ENCODE measurements at regions not wholly inside any gene's neighbourhood (a gene's known extent, or its start where the extent isn't known, plus 50 kb on each side); places are given as distances from the start of the nearest gene placed in this dataset.
"Not testable (repeated sequence)": the region's sequence is repeated elsewhere in the genome, so short reads cannot be mapped to it uniquely, and the experiment has no call there.

DNA sequence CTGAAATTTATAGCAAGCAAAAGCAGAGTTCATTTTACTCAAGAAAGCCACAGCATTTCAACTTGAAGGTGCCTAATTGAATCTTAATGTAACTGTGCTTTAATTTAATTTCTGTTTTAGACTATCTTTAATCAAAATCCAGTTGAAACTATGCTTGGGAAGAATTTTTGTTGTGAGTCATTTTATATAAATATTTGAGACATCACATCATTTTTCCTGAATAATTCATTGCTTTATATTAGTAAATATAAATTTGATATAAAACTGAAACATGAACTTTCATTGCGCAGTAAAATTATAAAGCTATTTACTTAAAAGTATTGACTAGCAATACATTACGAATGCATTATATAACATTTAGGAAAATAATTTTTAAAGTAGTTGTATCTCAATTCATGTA lies 1937.1 kb upstream of the CDH9 start:
- no peak for DNase-seq

DNA sequence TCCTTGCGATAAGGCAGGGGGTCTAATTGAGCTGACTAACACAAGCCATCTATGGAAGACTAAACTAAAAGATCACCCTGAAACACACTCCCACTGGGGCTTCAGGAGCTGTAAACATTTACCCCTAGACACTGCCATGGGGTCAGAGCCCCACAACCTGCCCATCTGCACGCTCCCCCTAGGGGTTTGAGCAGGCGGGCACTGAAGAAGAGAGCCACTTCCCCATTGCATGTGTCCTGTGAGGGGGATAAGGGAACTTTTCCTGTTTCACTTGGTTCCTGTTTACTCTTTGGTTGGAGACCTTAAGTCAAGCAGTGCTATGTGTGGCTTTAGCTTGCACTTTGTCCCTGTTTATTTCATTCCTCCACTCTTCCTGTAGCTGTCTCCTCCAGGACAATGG lies 1929.5 kb upstream of the CDH9 start:
- DNase-seq: no peak

DNA sequence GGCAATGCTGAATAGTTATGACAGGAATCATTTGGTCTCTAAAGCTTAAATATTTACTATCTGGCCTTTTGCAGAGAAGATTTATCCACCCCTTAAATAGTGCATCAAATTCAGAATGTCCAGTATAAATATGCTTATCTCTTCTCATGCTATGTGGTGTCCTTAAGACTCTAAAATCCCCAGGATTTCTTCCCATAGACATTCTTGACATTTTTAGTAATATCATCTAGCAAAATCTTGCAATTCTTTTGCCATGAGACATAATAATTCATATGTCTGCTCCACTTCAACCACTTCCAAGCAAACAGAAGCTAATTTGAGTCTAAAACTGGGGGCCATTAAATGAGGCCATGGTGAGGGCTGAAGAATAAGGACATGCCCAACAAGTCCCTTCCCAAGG lies 1923.4 kb upstream of the CDH9 start:
- DNase-seq: no peak

DNA sequence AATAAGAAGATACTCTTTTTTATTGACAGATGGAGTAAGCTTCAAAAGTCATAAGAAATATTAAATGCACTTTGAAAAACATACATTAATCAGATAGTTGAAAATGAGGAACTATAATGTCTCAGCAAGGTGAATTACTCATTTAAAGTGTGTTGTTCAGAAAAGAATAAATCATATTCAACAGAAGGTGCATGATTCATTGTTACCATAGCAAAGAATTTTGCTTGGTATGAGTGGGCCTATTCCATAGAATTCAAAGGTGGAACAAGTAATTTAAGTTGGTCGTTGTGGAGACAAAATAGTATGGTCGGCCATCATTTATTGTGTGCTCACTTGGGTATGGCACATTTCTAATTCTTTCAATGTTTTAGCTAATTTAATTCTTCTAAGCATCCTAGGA lies 1920.2 kb upstream of the CDH9 start:
- DNase-seq: no peak

DNA sequence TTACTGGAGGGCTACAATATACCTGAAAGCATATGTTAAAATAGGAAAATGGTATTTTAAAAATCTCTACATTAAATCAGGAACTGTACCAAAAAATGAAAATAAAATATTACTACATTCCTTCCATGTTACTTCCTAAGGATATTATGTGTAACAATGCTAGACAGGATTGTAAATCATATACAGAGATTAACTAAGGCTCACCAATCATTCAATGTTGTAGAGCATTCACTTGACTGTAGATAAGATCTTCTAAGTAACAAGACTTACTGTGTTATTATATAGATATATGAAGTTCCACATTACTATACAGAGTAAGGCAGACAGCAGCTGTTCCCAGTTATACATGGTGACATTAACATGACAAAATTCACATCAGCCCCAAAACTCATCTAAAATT lies 1919.1 kb upstream of the CDH9 start:
- DNase-seq: no peak

DNA sequence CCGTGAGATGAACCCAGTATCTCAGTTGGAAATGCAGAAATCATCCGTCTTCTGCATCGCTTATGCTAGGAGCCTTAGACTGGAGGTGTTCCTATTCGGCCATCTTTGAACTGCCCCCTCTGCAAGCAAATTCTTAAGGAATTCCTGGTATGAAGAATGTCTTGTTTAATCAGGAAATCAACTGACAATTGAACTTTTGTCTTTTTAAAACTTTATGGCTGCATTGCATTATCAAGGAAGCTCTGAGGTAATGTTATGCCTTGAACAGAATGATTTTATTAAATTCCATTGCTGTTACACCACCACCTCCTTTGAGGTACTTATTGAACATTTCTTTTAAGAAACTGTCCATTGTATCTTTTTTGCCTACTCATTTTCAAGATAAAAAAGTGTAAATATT lies 1915.7 kb upstream of the CDH9 start:
- DNase-seq: no peak

DNA sequence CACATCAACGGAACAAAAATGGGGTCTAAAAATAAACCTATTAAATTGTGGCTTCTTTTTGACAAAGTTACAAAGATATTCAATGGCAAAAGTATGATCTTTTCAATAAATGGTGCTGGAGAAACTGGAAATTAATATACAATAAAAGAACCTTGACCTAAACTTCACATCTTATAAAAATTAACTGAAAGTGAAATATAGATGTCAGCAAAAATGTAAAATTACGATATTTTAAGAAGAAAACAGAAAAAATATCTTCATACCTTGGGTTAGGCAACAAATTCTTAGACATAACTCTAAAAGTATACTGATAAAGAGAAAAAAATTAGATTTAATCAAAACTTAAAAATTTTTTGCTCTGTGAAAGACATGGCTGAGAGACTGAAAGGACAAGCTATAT lies 1909.5 kb upstream of the CDH9 start:
- DNase-seq: no peak

DNA sequence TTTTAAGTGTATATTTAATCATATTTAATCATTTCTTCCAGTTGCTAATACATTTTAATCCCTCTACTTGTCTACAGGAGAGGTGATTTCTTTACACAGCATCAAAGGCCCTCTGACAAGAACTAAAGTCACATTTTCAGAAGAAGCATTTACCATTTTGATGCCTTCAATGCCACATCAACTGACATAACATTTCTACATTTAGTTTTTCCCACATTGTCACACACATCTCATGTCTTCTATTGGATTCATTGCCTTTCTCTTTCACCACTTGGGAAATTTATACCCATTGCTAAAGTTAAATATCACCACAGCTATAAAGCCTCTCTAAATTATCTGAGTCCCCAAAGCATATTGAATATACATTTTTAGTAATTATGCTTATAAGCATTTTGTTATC lies 1907.5 kb upstream of the CDH9 start:
- no peak for DNase-seq

DNA sequence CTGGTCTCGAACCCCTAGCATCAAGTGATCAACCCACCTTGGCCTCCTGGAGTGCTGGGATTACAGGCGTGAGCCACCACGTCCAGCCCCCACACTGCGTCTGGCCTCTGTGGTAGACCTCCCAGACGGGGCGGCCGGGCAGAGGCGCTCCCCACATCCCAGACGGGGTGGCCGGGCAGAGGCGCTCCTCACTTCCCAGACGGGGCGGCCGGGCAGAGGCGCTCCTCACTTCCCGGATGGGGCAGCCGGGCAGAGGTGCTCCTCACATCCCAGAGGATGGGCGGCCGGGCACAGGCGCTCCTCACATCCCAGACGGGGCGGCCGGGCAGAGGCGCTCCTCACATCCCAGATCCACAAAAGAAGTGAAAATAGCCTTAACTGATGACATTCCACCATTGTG lies 1891.0 kb upstream of the CDH9 start:
- not testable (repeated sequence) for DNase-seq

DNA sequence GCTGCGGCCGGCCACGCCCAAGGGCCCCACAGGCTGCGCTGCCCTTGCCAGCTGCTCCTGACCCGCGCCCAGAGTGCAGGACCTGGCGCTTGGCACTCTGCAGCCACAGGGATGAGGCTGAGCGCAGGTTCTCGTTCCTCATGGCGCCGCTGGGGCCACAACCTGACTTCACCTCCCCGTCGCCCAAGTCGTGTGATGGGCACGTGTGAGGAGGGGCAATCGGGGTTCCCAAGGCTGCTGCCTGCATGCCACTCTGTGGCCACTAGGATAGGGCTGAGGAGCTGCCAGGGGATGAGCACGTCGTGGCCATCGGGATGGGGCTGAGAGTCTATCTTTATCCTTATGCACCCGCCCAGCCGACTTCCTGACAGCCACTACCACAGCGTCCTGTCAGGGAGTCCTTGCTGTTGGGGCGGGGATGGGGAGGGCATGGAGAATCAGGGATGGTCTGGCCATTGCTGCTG lies 1890.0 kb upstream of the CDH9 start:
- not testable (repeated sequence) for DNase-seq

DNA sequence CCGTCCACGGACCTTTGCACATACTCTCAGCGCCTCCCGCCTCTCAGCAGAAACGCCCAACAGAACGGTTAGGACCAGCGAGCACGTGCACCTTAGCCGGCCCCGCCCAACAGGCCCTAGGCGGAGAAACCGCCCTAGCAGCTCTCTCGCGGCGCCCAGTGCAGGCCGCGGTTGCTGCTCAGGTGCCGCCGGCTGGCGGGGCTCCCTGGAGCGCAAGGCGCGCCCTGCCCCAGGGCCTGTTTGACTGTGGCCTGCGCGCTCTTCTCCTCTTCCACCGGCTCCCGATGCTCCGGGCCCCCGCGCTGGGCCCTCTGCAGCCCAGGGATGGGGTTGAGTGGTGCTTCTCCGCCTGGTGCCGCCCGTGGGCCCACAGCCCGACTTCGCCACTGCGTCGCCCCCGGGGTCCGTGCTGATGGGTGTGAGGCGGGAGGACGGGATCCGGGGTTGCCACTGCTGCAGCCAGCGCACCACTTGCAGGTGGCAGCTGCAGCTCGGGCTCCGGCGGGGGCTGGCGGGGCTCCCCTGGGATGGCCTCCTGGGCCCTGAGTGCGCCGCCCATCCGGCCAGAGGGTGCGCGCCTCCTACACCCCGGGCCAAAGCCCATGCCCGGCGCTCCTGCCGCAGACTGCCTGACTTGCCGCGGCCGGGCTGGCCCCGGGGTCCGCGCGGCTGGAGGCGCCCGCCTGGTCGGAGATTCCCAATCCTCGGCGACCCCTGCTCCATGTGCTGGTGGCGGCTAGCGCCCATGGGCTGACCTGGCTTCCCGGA lies 1889.4 kb upstream of the CDH9 start:
- no peak for DNase-seq

DNA sequence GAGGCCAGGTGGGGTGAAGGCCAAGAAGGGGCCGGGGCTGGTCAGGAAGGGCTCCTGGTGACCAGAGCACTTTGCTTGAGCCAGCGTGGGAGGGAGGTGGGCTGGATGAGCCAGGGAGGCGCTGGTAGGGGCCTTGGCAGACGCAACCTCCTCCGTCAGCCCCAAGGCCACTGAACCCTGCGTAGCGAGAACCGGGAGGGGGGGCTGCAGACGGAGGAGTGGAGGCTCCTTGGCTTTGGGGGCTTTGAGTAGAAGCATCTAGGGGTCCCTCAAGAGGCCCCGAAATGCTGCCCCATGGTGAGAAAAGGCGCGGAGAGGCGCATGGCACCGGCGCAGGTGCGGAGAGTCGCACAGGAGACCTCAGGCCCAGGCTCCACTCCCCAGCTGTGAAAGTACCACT lies 1888.0 kb upstream of the CDH9 start:
- DNase-seq: no peak

DNA sequence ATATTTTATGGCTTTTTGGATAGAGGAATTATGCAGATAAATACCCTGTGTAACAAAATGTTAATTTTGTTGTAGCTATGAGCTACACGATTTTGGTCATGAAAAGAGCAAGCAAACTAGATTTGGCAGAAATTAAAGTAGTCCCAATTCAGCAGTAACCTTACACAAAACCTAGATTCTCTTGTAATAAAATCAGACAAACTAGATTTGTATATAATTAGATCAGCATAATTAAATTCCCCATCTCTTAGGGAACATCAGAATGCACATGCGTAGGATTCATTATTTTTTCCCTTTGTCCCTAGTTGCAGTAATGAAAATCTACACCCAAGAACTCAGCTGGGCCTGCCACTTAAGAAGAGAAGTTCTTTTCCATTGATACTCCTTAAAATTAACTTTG lies 1879.2 kb upstream of the CDH9 start:
- DNase-seq: no peak

DNA sequence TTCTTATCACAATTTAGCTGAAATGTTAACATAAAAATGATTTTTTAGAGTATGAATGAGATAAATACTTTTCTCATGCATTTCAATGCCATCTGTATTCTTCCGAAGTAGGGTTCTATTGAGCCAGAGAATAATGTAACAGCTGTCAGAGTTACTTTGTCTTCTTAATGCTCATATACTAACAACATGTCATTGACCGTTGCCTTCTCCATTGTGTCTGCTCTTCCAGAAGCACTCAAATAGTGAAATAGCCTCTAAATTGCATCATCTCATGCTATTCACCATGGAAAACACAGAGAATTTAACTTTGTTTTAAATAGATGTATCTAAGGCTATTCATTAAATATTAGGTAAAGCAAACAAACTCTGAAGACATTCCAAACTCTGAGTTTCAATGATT lies 1875.9 kb upstream of the CDH9 start:
- DNase-seq: no peak

DNA sequence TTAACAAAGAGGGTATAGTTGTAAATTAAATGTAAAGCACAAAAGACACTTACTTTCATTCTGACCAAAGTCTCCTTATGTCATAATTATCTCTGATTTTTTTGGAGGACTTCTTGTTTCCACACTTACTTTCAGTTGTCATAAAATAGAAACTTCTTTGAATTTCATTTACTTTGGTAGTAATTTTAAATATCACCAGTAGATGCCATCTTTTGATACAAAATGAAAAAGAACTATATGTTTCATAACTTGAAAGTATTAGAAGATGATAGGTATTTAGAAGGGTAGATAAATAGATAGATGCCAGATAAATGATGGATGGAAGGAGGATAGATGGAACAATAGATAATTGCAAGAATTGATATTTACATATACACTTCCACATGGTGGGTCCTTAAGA lies 1865.3 kb upstream of the CDH9 start:
- DNase-seq: no peak

DNA sequence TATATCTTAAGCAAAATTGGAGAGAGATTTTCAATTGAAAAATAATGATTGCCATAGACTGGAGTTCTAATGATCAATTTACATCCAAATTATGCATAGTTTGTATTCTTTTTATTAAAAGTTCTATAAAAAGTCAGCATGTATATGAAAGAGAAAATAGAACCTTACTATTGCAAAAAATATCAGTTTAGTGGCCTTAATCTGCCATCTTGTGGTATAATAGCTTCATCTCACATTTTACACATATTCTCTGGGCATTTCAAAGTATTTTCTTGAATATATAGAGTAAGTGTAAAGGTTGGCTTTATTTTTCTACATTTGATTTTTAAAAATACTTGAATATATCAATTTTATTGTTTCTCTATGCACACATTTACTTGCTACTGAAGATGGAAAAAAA lies 1858.6 kb upstream of the CDH9 start:
- peak; percentile 19 for DNase-seq

DNA sequence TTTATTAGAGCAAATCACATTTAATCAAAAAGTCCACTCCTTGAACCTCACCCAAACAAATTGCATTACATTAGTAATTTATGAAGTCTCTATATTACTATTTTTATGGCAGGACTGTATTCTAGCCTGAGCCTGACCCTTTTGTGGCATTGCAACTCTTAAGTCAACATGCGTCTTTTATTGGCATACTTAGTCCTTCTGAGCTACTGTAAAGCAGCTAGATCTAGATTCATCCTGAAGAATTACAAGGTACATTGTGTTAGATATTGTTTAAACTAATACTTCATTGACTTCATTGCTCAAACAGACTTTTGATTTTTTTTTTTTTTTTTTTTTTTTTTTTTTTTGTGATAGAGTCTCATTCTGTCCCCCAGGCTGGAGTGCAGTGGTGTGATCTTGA lies 1842.5 kb upstream of the CDH9 start:
- DNase-seq: no peak

DNA sequence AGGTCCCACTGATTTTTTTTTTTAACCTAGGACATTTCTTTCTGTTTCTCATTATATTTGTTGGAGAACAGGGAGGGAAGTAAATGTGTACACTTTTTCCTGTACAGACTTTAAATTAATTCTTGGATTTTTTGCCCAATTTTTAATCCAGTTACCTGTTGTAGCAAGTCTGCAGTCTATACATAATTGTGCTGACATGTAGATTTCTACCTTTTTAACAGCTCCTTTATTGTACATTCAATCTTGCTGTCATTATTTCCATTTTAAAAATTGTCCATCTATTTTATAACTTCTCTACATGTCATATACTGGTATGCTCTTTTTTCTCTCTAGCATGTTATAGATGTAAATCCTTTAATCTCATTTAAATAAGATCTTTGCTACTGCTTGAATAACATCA lies 1838.7 kb upstream of the CDH9 start:
- no peak for DNase-seq

DNA sequence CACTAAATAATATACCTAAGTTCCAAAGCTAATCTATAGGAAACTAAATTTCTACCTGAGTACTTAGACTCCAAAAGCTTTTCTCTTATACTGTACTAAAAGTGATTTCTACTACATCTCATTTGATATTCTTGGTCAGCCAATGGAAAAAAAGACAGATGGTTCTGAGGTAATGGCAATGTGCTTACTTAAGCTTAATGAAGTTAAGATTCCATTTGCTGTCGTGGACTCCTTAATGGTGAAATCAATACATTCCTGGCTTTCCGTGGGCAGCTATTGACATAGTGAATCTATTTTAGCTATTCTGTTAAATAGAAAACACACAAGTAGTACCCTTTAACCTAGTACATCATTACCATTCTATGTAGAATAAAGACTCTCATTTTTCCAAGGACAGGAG lies 1825.6 kb upstream of the CDH9 start:
- DNase-seq: no peak

DNA sequence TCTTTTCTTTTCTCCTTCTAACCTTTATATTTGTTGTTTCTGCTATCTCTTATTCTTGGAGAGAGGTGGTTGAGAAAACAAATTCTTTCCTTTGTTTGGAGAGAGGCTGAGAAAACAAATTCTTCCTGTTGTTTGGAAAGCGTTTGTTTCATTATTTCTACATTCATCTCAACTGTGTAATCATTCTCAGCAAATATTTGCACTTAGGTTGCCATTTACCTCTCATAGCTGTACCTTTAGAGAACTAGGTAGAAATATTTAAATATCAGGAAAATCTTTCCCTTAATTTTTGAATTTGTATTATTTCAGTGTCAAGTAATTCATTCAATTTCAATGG lies 1824.4 kb upstream of the CDH9 start:
- no peak for DNase-seq

DNA sequence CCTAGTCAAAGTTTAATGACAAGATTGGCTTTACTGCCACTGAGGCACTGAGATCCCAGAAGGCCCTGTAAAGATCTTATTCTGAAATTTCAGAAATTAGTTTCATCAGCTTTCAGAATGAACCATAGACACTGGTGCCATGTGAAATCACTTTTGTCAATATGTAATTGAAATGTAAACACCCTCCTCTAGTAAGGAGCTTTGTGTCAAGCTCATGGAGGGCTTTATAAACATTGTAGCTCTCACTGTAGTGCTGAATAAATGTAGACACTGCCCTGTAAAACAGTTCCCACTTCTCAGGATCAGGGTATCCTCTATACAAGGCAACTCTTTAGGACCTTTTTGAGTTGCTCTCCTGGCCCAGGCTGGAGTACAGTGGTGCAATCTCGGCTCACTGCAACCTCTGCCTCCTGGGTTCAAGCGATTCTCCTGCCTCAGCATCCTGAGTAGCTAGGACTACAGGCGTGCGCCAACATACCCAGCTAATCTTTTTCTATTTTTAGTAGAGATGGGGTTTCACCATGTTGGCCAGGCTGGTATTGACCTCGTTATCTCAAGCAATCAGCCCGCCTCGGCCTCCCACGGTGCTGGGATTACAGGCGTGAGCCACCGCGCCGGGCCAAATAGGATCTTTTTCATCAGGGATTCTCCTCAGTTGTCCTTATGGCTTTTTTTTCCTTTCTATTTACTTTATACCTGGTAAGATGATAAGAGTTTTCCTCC lies 1823.9 kb upstream of the CDH9 start:
- no peak for DNase-seq

DNA sequence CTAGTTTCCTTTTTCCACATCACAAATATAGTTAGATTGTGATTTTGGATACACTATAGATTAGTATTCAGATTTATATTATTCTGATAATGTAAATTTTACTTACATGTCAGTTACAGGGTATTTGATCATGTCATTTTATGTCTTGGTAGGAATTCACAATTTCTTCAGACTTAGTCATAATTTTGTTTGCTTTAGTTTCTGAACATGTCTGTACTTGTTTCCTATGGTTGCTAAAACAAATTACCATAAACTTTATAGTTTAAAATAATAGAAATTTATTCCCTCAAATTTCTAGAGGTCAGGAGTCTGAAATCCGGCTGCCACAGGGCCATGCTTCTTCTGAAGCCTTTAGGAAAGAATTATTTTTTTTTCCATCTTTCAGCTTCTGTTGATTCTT lies 1817.2 kb upstream of the CDH9 start:
- no peak for DNase-seq

DNA sequence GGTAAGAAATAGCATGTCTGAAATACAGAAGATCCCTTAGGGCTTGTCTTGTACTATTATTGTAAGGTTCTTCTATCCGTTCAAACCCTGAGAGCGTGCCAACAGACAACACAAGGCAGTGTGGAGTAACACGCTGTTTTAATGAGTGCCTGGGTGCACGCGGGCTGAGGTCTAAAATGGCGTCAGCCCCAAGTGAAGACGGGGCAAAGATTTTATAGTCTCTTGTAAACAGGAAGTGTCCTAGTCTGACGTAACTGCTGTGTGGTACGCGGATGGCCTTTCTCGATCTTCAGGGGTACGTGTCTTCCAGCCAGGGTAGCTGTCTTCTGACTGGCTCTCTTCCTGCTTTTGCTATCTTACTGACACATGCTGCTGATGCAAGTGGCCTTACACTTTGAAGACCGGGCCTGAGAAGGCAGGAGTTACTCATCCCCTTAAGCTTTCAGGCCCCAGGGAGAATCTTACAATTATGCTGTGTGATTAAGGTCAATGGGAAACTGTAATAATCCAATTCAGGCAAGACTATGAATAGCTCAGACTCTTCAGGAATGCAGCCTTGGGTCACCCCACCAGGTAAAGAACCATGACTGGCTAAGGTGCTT lies 1812.0 kb upstream of the CDH9 start:
- no peak for DNase-seq

DNA sequence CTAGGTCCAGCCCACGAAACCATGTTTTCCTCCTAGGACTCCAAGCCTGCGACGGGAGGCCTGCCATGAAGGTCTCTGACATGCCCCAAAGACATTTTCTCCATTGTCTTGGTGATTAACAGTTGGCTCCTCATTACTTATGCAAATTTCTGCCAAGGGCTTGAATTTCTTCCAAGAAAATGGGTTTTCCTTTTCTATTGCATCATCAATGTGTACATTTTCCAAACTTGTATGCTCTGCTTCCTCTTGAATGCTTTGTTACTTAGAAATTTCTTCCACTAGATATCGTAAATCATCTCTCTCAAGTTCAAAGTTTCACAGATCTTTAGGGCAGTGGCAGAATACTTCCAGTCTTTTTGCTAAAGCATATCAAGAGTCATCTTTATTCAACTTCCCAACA lies 1792.7 kb upstream of the CDH9 start:
- DNase-seq: no peak

DNA sequence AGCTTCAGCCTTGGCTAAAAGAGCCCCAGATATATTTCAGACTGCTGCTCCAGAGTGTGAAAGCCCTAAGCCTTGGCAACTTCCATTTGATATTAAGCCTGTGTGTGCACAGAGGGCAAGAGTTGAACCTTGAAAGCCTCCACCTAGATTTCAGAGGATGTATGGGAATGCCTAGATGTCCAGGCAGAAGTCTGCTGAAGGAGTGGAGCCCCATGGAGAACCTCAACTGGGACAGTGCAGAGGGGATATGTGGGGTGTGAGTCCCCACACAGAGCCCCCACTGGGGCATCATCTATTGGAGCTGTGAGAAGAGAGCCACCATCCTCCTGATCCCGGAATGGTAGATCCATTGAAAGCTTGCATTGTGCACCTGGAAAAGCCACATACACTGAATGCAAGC lies 1784.8 kb upstream of the CDH9 start:
- DNase-seq: no peak
